Glutamatergic neuron (in vitro differentiated cells): ENCODE measurements at regions not wholly inside any gene's neighbourhood (a gene's known extent, or its start where the extent isn't known, plus 50 kb on each side); places are given as distances from the start of the nearest gene placed in this dataset.

Experiments
- DNase-seq: peaks from one replicate; pipeline ENCODE4 v3.0.0; 2022
- H3K27ac Mint-ChIP-seq: one replicate; pipeline ENCODE4 v1.8.0; 2020; ENCODE audit warnings: mild to moderate bottlenecking, mixed read lengths, inconsistent platforms; ENCODE audit not compliant: unreplicated experiment
- H3K27me3 Mint-ChIP-seq: one replicate; pipeline ENCODE4 v1.8.0; 2020; ENCODE audit warnings: mild to moderate bottlenecking, moderate library complexity, mixed read lengths, inconsistent platforms; ENCODE audit not compliant: unreplicated experiment
- H3K36me3 Mint-ChIP-seq: one replicate; pipeline ENCODE4 v1.8.0; 2020; ENCODE audit warnings: mild to moderate bottlenecking, mixed read lengths, inconsistent platforms; ENCODE audit not compliant: unreplicated experiment
- H3K4me1 Mint-ChIP-seq: one replicate; pipeline ENCODE4 v1.8.0; 2020; ENCODE audit warnings: mild to moderate bottlenecking, low read depth, mixed read lengths, inconsistent platforms; ENCODE audit not compliant: unreplicated experiment
- H3K4me3 Mint-ChIP-seq: one replicate; pipeline ENCODE4 v1.8.0; 2020; ENCODE audit warnings: mild to moderate bottlenecking, mixed read lengths, inconsistent platforms; ENCODE audit not compliant: unreplicated experiment
- H3K9me3 Mint-ChIP-seq: one replicate; pipeline ENCODE4 v1.8.0; 2020; ENCODE audit warnings: mild to moderate bottlenecking, moderate library complexity, mixed read lengths, inconsistent platforms; ENCODE audit not compliant: unreplicated experiment
- CTCF ChIP-seq: fragments of 200-600 bp; sonication (generic); IDR thresholded peaks from one replicate; pipeline ENCODE4 v1.5.0; 2021; ENCODE audit not compliant: partially characterized antibody, unreplicated experiment

GRCh38 chr14:54121466-54122027, 164.9 kb upstream of the BMP4 start:
- TF ChIP-seq CTCF, result no peak
- no peak overlapping the region for H3K4me3 Mint-ChIP-seq
- no peak overlapping the region for H3K27ac Mint-ChIP-seq
- no peaks in the 10 kb centered on the region for H3K4me1 Mint-ChIP-seq
- DNase-seq, result no peak
- no peaks in the 10 kb centered on the region for H3K27me3 Mint-ChIP-seq
- H3K9me3 Mint-ChIP-seq, result no peaks in the 10 kb centered on the region
- no peaks in the 10 kb centered on the region for H3K36me3 Mint-ChIP-seq

GRCh38 chr14:54123841-54124240, 167.2 kb upstream of the BMP4 start:
- Mint-ChIP-seq H3K4me3 (no peak overlapping the region), H3K9me3 (no peaks in the 10 kb centered on the region), H3K36me3 (no peaks in the 10 kb centered on the region), H3K27ac (no peak overlapping the region), H3K27me3 (no peaks in the 10 kb centered on the region), H3K4me1 (no peaks in the 10 kb centered on the region)
- DNase-seq, result no peak
- TF ChIP-seq CTCF, result no peak

GRCh38 chr14:54125109-54125508, 168.5 kb upstream of the BMP4 start:
- Mint-ChIP-seq H3K9me3 (peaks cover 2% of the 10 kb centered on the region), H3K27me3 (no peaks in the 10 kb centered on the region), H3K4me1 (no peaks in the 10 kb centered on the region), H3K36me3 (peaks cover 6% of the 10 kb centered on the region), H3K27ac (no peak overlapping the region), H3K4me3 (no peak overlapping the region)
- DNase-seq, result no peak
- TF ChIP-seq CTCF, result no peak

- H3K36me3 Mint-ChIP-seq, result peaks cover 6% of the 10 kb centered on the region
- H3K27ac Mint-ChIP-seq, result no peak overlapping the region
- no peaks in the 10 kb centered on the region for H3K4me1 Mint-ChIP-seq
- peaks cover 2% of the 10 kb centered on the region for H3K9me3 Mint-ChIP-seq
- H3K4me3 Mint-ChIP-seq, result no peak overlapping the region
- H3K27me3 Mint-ChIP-seq, result no peaks in the 10 kb centered on the region
- DNase-seq, result no peak
- TF ChIP-seq CTCF, result no peak
Observed at GRCh38 chr14:54126947-54127346, 170.3 kb upstream of the BMP4 start.

GRCh38 chr14:54127526-54127925, 170.9 kb upstream of the BMP4 start:
- Mint-ChIP-seq H3K4me3 (no peak overlapping the region), H3K4me1 (no peaks in the 10 kb centered on the region), H3K27me3 (no peaks in the 10 kb centered on the region), H3K27ac (no peak overlapping the region), H3K9me3 (peaks cover 2% of the 10 kb centered on the region), H3K36me3 (peaks cover 6% of the 10 kb centered on the region)
- no peak for DNase-seq
- no peak for TF ChIP-seq CTCF
